Mammary epithelial cell (primary cell): ENCODE measurements at regions not wholly inside any gene's neighbourhood (a gene's known extent, or its start where the extent isn't known, plus 50 kb on each side); places are given as distances from the start of the nearest gene placed in this dataset.

Source experiments
- CTCF ChIP-seq, 2 donors: IDR thresholded peaks in 1 of 2; conservative IDR thresholded peaks in 1 of 2; 2 replicates each; pipeline ENCODE4 v1.5.1; 2011 to 2012; ENCODE audit warnings: inconsistent platforms in 2 of 2, low read length in 2 of 2, mild to moderate bottlenecking in 2 of 2, control low read depth in 1 of 2, low read depth in 1 of 2; ENCODE audit not compliant: insufficient read depth in 1 of 2; ENCODE audit errors: extremely low read depth in 1 of 2
- EZH2 ChIP-seq: IDR thresholded peaks from 2 replicates; pipeline ENCODE4 v1.6.1; 2012; ENCODE audit warnings: low read length, inconsistent platforms, borderline replicate concordance

- TF ChIP-seq CTCF (conservative IDR thresholded peaks at IDR 0.05 in 1 of 2, IDR thresholded peaks at IDR 0.05 in 1 of 2; ENCODE audit: extremely low read depth in 1 of 2, insufficient read depth in 1 of 2, low read depth in 1 of 2, low read length in 2 of 2) (no peak), EZH2 (no peak)
Measured at GRCh38 chr5:166200532-166200931, 2090.9 kb upstream of the WWC1 start.
